SK-N-SH (cell line): ENCODE measurements at regions not wholly inside any gene's neighbourhood (a gene's known extent, or its start where the extent isn't known, plus 50 kb on each side); places are given as distances from the start of the nearest gene placed in this dataset.

Experiments
- CTCF ChIA-PET: fragments of 300-600, 350-600 bp; formaldehyde crosslinking; extraction: SDS; loops from one replicate; lab custom pipeline; 2021; lab: Yijun Ruan, JAX
- POLR2A ChIA-PET: fragments of 350-600 bp; sonication (Branson Sonifier 250); formaldehyde crosslinking; extraction: SDS; loops from one replicate; lab custom pipeline; 2020; ENCODE audit warnings: antibody characterized with exemption, inconsistent platforms; lab: Yijun Ruan, JAX
- DNase-seq: peaks from one replicate; pipeline ENCODE4 v3.0.0; 2012
- H2AFZ ChIP-seq: fragments of 200-600 bp; sonication (generic); 2 replicates; pipeline ENCODE4 v1.8.1; 2016; ENCODE audit warnings: antibody characterized with exemption, mild to moderate bottlenecking, low read depth
- H3F3A ChIP-seq: fragments of 200-600 bp; sonication (generic); replicated peaks from 2 replicates; pipeline ENCODE3; 2016; ENCODE audit warnings: antibody characterized with exemption, mild to moderate bottlenecking; ENCODE audit not compliant: insufficient read depth
- H3K27ac ChIP-seq, 2 experiments: fragments of 200-500 bp in 1 of 2; fragments of 200-600 bp in 1 of 2; sonication (Bioruptor generic) in 1 of 2; sonication (generic), shearing (Covaris generic) in 1 of 2; 2 replicates each; pipeline versions ENCODE4 v1.5.1 to v1.6.1; 2014 to 2016; ENCODE audit warnings: low read depth in 2 of 2, inconsistent platforms in 1 of 2, low read length in 1 of 2, mild to moderate bottlenecking in 1 of 2, mixed read lengths in 1 of 2
- H3K27me3 ChIP-seq: fragments of 200-600 bp; sonication (generic), shearing (Covaris generic); 2 replicates; pipeline ENCODE4 v1.6.1; 2016; ENCODE audit warnings: mixed run types; ENCODE audit not compliant: insufficient read depth
- H3K36me3 ChIP-seq, 2 experiments: fragments of 200-500 bp in 1 of 2; fragments of 200-600 bp in 1 of 2; sonication (Bioruptor generic) in 1 of 2; sonication (generic) in 1 of 2; replicated peaks in 1 of 2; 2 replicates each; pipeline versions ENCODE3 to v1.5.1; 2014 to 2016; ENCODE audit warnings: low read length in 1 of 2, mild to moderate bottlenecking in 1 of 2; ENCODE audit not compliant: insufficient read depth in 2 of 2, control insufficient read depth in 1 of 2
- H3K4me1 ChIP-seq, 2 experiments: fragments of 200-500 bp in 1 of 2; fragments of 200-600 bp in 1 of 2; sonication (Bioruptor generic) in 1 of 2; sonication (generic), shearing (Covaris generic) in 1 of 2; 2 replicates each; pipeline versions ENCODE4 v1.5.1 to v1.6.1; 2014 to 2016; ENCODE audit warnings: low read depth in 1 of 2, low read length in 1 of 2, mixed run types in 1 of 2; ENCODE audit not compliant: insufficient read depth in 2 of 2, control insufficient read depth in 1 of 2
- H3K4me2 ChIP-seq: fragments of 200-600 bp; sonication (generic), shearing (Covaris generic); 2 replicates; pipeline ENCODE4 v1.6.1; 2017; ENCODE audit warnings: mixed run types
- H3K4me3 ChIP-seq, 2 experiments: fragments of 200-500 bp in 1 of 2; fragments of 200-600 bp in 1 of 2; sonication (Bioruptor generic) in 1 of 2; sonication (generic), shearing (Covaris generic) in 1 of 2; 2 replicates each; pipeline versions ENCODE4 v1.5.1 to v1.8.1; 2014 to 2016; ENCODE audit warnings: low read depth in 2 of 2, inconsistent platforms in 1 of 2, low read length in 1 of 2, mild to moderate bottlenecking in 1 of 2, mixed read lengths in 1 of 2, moderate library complexity in 1 of 2
- H3K79me2 ChIP-seq: fragments of 200-600 bp; sonication (generic); 2 replicates; pipeline ENCODE4 v1.8.1; 2017; ENCODE audit warnings: mild to moderate bottlenecking; ENCODE audit not compliant: insufficient read depth
- H3K9ac ChIP-seq: fragments of 200-600 bp; sonication (generic); 2 replicates; pipeline ENCODE4 v1.6.1; 2017; ENCODE audit warnings: mixed run types
- H3K9me2 ChIP-seq: fragments of 200-600 bp; sonication (generic); 2 replicates; pipeline ENCODE4 v1.6.1; 2017; ENCODE audit warnings: mixed run types
- H3K9me3 ChIP-seq: fragments of 200-600 bp; sonication (generic); 2 replicates; pipeline ENCODE4 v1.6.1; 2017; ENCODE audit warnings: mixed run types, mild to moderate bottlenecking, moderate library complexity
- H4K20me1 ChIP-seq: fragments of 200-600 bp; sonication (generic); 2 replicates; pipeline ENCODE4 v1.6.1; 2017; ENCODE audit warnings: mild to moderate bottlenecking, mixed run types; ENCODE audit not compliant: insufficient read depth
- EP300 ChIP-seq, 2 experiments: IDR thresholded peaks; 2 replicates each; pipeline versions ENCODE4 v1.4.0 to v1.6.1; 2012; ENCODE audit warnings: borderline replicate concordance in 1 of 2, low read depth in 1 of 2, low read length in 1 of 2
- FOSL2 ChIP-seq: IDR thresholded peaks from 2 replicates; pipeline ENCODE4 v1.4.0; 2012; ENCODE audit warnings: low read depth, mild to moderate bottlenecking, moderate library complexity, borderline replicate concordance
- GATA2 ChIP-seq: sonication (generic); formaldehyde crosslinking; IDR thresholded peaks from 2 replicates; pipeline ENCODE4 v1.5.0; 2020; ENCODE audit warnings: mild to moderate bottlenecking, missing genetic modification reagents
- NFIC ChIP-seq: IDR thresholded peaks from 2 replicates; pipeline ENCODE4 v1.4.0; 2012; ENCODE audit warnings: borderline replicate concordance
- POLR2AphosphoS5 ChIP-seq: IDR thresholded peaks from 2 replicates; pipeline ENCODE4 v1.6.1; 2012; ENCODE audit warnings: low read depth, low read length
- REST ChIP-seq: IDR thresholded peaks from 2 replicates; pipeline ENCODE4 v1.6.1; 2012; ENCODE audit warnings: mild to moderate bottlenecking, low read depth, low read length, moderate library complexity
- RFX5 ChIP-seq: IDR thresholded peaks from 2 replicates; pipeline ENCODE4 v1.6.1; 2012; ENCODE audit warnings: mild to moderate bottlenecking, improper control_type of control experiment, low read length
- RXRA ChIP-seq: IDR thresholded peaks from 2 replicates; pipeline ENCODE4 v1.4.0; 2012; ENCODE audit warnings: low read depth, mild to moderate bottlenecking, borderline replicate concordance
- TAF1 ChIP-seq: IDR thresholded peaks from 2 replicates; pipeline ENCODE4 v1.6.1; 2012; ENCODE audit warnings: low read depth, mild to moderate bottlenecking, low read length, moderate library complexity, borderline replicate concordance
- TCF12 ChIP-seq: IDR thresholded peaks from 2 replicates; pipeline ENCODE4 v1.4.0; 2012
- TEAD4 ChIP-seq: IDR thresholded peaks from 2 replicates; pipeline ENCODE4 v1.4.0; 2012; ENCODE audit warnings: mild to moderate bottlenecking, borderline replicate concordance; ENCODE audit not compliant: insufficient read depth
- YY1 ChIP-seq: IDR thresholded peaks from 2 replicates; pipeline ENCODE4 v1.4.0; 2012; ENCODE audit warnings: low read depth, mild to moderate bottlenecking
- WGBS: methylation state at CpG from one replicate; pipeline ENCODE4 v1.1.6; 2017; ENCODE audit warnings: low lambda C conversion rate; 5-methylcytosine and 5-hydroxymethylcytosine counted together
- TF ChIP-seq, protein P1 (sequence below): IDR thresholded peaks from 2 replicates; pipeline ENCODE4 v1.4.0; 2012; ENCODE audit warnings: low read depth, borderline replicate concordance
- TF ChIP-seq, protein P2 (sequence below): IDR thresholded peaks from 2 replicates; pipeline ENCODE4; 2012
- TF ChIP-seq, protein P3 (sequence below): fragments of 150-350 bp; IDR thresholded peaks from 2 replicates; pipeline ENCODE4 v1.6.1; 2017; ENCODE audit warnings: antibody characterized with exemption, low read length, low read depth, borderline replicate concordance

- Histone ChIP-seq H3K27me3 (no peaks in the 10 kb centered on the region; the same call in 1 of the 2 replicates), H3K4me3 (no peak overlapping the region), H2AFZ (no peak overlapping the region), H3K9me2 (no peaks in the 10 kb centered on the region), H3K27ac (no peak overlapping the region), H3K9ac (no peak overlapping the region), H3K9me3 (no peaks in the 10 kb centered on the region), H4K20me1 (no peaks in the 10 kb centered on the region), H3F3A (no peaks in the 10 kb centered on the region), H3K4me1 (no peaks in the 10 kb centered on the region; a peak in 1 of 4 replicates), H3K4me2 (no peak overlapping the region), H3K79me2 (no peaks in the 10 kb centered on the region), H3K36me3 (no peaks in the 10 kb centered on the region)
- TF ChIP-seq EP300 (IDR thresholded peaks at IDR 0.05; ENCODE audit: borderline replicate concordance in 1 of 2, low read depth in 1 of 2, low read length in 1 of 2), result no peak
- ChIA-PET CTCF (interaction anchor here (1.1 to 1.4 kb wide), 3 partner anchors 14 to 29 kb away, joined by 3 to 6 read pairs (median 4); no protein-coding TSS in a partner anchor), POLR2A (no interaction called here)
- no peak for DNase-seq
- 52% methylated on average over 7 of the region's 7 CpGs for WGBS
Measured at GRCh38 chr2:173432049-173432754, 77.5 kb downstream of the CDCA7 start.

GRCh38 chr2:173434762-173435569, 80.3 kb downstream of the CDCA7 start:
- Histone ChIP-seq H3K4me2 (no peak overlapping the region), H3K9ac (no peak overlapping the region), H4K20me1 (no peaks in the 10 kb centered on the region), H3K4me3 (no peak overlapping the region), H3K36me3 (no peaks in the 10 kb centered on the region)
- DNase-seq, result no peak
- POLR2A ChIA-PET, result no interaction called here
- CTCF ChIA-PET, result interaction anchor here (0.7 kb wide), 1 partner anchor 15 kb away, joined by 3 read pairs; no protein-coding TSS in a partner anchor
- TF ChIP-seq YY1 (no peak), TCF12 (no peak), TAF1 (no peak), EP300 (IDR thresholded peaks at IDR 0.05; ENCODE audit: borderline replicate concordance in 1 of 2, low read depth in 1 of 2, low read length in 1 of 2) (no peak), NFIC (no peak), GATA2 (CRISPR knock-in tag) (no peak), RXRA (no peak), RFX5 (no peak), TEAD4 (no peak), REST (no peak), FOSL2 (no peak), POLR2AphosphoS5 (no peak)
- TF ChIP-seq, protein P1, sequence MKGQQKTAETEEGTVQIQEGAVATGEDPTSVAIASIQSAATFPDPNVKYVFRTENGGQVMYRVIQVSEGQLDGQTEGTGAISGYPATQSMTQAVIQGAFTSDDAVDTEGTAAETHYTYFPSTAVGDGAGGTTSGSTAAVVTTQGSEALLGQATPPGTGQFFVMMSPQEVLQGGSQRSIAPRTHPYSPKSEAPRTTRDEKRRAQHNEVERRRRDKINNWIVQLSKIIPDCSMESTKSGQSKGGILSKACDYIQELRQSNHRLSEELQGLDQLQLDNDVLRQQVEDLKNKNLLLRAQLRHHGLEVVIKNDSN, result no peak
- TF ChIP-seq, protein P2, sequence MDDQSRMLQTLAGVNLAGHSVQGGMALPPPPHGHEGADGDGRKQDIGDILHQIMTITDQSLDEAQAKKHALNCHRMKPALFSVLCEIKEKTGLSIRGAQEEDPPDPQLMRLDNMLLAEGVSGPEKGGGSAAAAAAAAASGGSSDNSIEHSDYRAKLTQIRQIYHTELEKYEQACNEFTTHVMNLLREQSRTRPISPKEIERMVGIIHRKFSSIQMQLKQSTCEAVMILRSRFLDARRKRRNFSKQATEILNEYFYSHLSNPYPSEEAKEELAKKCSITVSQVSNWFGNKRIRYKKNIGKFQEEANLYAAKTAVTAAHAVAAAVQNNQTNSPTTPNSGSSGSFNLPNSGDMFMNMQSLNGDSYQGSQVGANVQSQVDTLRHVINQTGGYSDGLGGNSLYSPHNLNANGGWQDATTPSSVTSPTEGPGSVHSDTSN, result no peak
- TF ChIP-seq, protein P3, sequence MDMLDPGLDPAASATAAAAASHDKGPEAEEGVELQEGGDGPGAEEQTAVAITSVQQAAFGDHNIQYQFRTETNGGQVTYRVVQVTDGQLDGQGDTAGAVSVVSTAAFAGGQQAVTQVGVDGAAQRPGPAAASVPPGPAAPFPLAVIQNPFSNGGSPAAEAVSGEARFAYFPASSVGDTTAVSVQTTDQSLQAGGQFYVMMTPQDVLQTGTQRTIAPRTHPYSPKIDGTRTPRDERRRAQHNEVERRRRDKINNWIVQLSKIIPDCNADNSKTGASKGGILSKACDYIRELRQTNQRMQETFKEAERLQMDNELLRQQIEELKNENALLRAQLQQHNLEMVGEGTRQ, result no peak
- TF ChIP-seq, all 33 proteins: peak for 0
- Histone ChIP-seq H3K9me3 (no peaks in the 10 kb centered on the region), H3K9me2 (no peaks in the 10 kb centered on the region), H3F3A (no peaks in the 10 kb centered on the region), H3K27me3 (no peaks in the 10 kb centered on the region; the same call in 1 of the 2 replicates), H3K27ac (no peak overlapping the region), H2AFZ (no peak overlapping the region), H3K4me1 (no peaks in the 10 kb centered on the region), H3K79me2 (no peaks in the 10 kb centered on the region)
- 63% methylated on average over 5 of the region's 5 CpGs for WGBS
